ENCODE measurements at regions not wholly inside any gene's neighbourhood (a gene's known extent, or its start where the extent isn't known, plus 50 kb on each side); places are given as distances from the start of the nearest gene placed in this dataset.

GRCh38 chr6:169046483-169047192 lies 207.0 kb downstream of the THBS2 start:
- TF ChIP-seq, protein P1, sequence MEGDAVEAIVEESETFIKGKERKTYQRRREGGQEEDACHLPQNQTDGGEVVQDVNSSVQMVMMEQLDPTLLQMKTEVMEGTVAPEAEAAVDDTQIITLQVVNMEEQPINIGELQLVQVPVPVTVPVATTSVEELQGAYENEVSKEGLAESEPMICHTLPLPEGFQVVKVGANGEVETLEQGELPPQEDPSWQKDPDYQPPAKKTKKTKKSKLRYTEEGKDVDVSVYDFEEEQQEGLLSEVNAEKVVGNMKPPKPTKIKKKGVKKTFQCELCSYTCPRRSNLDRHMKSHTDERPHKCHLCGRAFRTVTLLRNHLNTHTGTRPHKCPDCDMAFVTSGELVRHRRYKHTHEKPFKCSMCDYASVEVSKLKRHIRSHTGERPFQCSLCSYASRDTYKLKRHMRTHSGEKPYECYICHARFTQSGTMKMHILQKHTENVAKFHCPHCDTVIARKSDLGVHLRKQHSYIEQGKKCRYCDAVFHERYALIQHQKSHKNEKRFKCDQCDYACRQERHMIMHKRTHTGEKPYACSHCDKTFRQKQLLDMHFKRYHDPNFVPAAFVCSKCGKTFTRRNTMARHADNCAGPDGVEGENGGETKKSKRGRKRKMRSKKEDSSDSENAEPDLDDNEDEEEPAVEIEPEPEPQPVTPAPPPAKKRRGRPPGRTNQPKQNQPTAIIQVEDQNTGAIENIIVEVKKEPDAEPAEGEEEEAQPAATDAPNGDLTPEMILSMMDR (IDR thresholded peaks at IDR 0.05) = no peak
- no peak for TF ChIP-seq EZH2 (IDR thresholded peaks at IDR 0.05; ENCODE audit: borderline replicate concordance, insufficient read depth, low read depth, low read length, poor library complexity, severe bottlenecking)

Measured in B cell (primary cell).